Transverse colon (tissue), 4 donors: ENCODE measurements at regions not wholly inside any gene's neighbourhood (a gene's known extent, or its start where the extent isn't known, plus 50 kb on each side); places are given as distances from the start of the nearest gene placed in this dataset.

Experiments used
- CTCF ChIP-seq, 5 experiments: fragments of 200-600 bp in 3 of 5; fragments of 450-650 bp in 2 of 5; sonication (generic) in 3 of 5; IDR thresholded peaks; 1 replicate in 2 of 5; 2 replicates in 3 of 5; pipeline ENCODE4 v1.5.1; 2016 to 2017; ENCODE audit warnings: antibody characterized with exemption in 5 of 5, inconsistent platforms in 3 of 5, mild to moderate bottlenecking in 2 of 5, moderate library complexity in 1 of 5
- EP300 ChIP-seq: sonication (generic); formaldehyde crosslinking; IDR thresholded peaks from one replicate; pipeline ENCODE4 v1.6.1; 2017; ENCODE audit warnings: antibody characterized with exemption, low read depth
- POLR2A ChIP-seq: fragments of 450-650 bp; IDR thresholded peaks from one replicate; pipeline ENCODE4 v1.6.1; 2016; ENCODE audit warnings: antibody characterized with exemption, mild to moderate bottlenecking, moderate library complexity
- POLR2AphosphoS5 ChIP-seq, 3 donors: sonication (generic); formaldehyde crosslinking; IDR thresholded peaks; one replicate each; pipeline ENCODE4 v1.6.1; 2016; ENCODE audit warnings: antibody characterized with exemption in 3 of 3

DNA sequence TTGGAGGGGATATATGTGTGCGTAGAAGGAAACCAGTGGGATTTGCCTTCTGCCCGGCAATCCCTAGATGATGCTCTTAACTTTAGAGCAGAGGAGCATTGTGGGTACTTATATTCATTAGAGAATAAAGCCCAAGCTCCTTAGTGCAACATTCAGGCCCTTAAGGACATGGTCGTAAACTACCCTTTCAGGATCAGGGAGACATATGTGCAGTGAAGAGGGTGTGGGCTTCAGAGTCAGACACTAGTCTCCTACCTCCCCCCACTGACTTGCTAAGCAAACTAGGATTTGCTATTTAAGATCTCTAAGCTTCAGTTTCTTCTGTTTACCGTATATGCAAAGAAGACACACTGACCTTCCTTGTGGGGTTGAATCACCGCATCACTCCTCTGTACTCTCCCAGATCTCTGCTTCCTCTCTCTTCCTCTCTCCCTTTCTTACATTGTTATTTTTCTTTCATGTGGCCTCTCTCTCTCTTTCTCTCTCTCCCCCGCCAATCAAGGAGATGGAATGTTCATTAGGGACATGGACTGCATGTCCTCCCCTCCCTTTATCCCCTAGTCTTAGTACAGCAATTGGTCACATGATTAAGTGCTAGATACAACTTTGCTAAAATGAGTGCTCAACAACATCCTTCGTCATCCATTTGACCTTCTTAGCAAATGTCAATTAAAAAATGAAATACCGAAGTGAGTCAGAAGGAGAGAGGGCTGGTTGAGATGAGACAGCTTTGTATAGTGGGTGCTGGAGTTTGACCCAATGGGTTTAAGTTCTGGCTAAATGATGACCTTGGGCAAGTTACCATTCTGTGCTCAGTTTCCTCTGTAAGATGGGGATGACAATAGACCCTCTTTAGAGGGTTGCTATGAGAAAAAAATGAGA lies 91.7 kb downstream of the TMX1 start:
- no peak for TF ChIP-seq POLR2A
- no peak for TF ChIP-seq CTCF (IDR thresholded peaks at IDR 0.05)
- TF ChIP-seq POLR2AphosphoS5 (IDR thresholded peaks at IDR 0.05): no peak
- no peak for TF ChIP-seq EP300
